CD14-positive monocyte (primary cell): ENCODE measurements at regions not wholly inside any gene's neighbourhood (a gene's known extent, or its start where the extent isn't known, plus 50 kb on each side); places are given as distances from the start of the nearest gene placed in this dataset.
A peak's percentile ranks its signal among the peaks of the same experiment; 100 is the strongest.

Experiments used
- DNase-seq, 3 donors: peaks; one replicate each; pipeline ENCODE4 v3.0.0-alpha.2; 2011 to 2022
- H2AFZ ChIP-seq: 2 replicates; pipeline ENCODE4 v1.6.0; 2012; ENCODE audit warnings: mild to moderate bottlenecking, low read depth, low read length, inconsistent platforms; ENCODE audit not compliant: insufficient read depth, poor library complexity, severe bottlenecking
- H3K27ac ChIP-seq, 2 donors: 1 replicate in 1 of 2; 2 replicates in 1 of 2; pipeline ENCODE4 v1.5.1; 2012 to 2013; ENCODE audit warnings: low read length in 2 of 2, control low read depth in 1 of 2, inconsistent platforms in 1 of 2, low read depth in 1 of 2, mild to moderate bottlenecking in 1 of 2
- H3K27me3 ChIP-seq, 2 donors: one replicate each; pipeline versions ENCODE4 v1.6.0 to v1.6.1; 2011 to 2013; ENCODE audit warnings: low read length in 2 of 2; ENCODE audit not compliant: control insufficient read depth in 2 of 2, insufficient read depth in 2 of 2
- H3K36me3 ChIP-seq, 2 donors: replicated peaks in 1 of 2; 1 replicate in 1 of 2; 2 replicates in 1 of 2; pipeline versions ENCODE4 v1.5.1 to v1.6.1; 2012 to 2013; ENCODE audit warnings: low read length in 2 of 2, control low read depth in 1 of 2, inconsistent platforms in 1 of 2, mild to moderate bottlenecking in 1 of 2; ENCODE audit not compliant: insufficient read depth in 2 of 2, control insufficient read depth in 1 of 2
- H3K4me1 ChIP-seq, 2 donors: 1 replicate in 1 of 2; 2 replicates in 1 of 2; pipeline versions ENCODE4 v1.5.1 to v1.6.1; 2012 to 2013; ENCODE audit warnings: low read length in 2 of 2, control low read depth in 1 of 2, inconsistent platforms in 1 of 2, mild to moderate bottlenecking in 1 of 2, moderate library complexity in 1 of 2; ENCODE audit not compliant: insufficient read depth in 2 of 2, control insufficient read depth in 1 of 2
- H3K4me2 ChIP-seq: replicated peaks from 2 replicates; pipeline ENCODE3; 2012; ENCODE audit warnings: low read length, moderate library complexity, mild to moderate bottlenecking; ENCODE audit not compliant: poor library complexity, severe bottlenecking; ENCODE audit errors: extremely low read depth
- H3K4me3 ChIP-seq, 3 experiments: fragments of 200-600 bp in 1 of 3; sonication (generic) in 1 of 3; replicated peaks in 1 of 3; 1 replicate in 2 of 3; 2 replicates in 1 of 3; pipeline ENCODE4 v1.5.1; 2011 to 2013; ENCODE audit warnings: low read length in 3 of 3, mild to moderate bottlenecking in 3 of 3, control low read depth in 2 of 3, low read depth in 2 of 3, inconsistent platforms in 1 of 3, moderate library complexity in 1 of 3
- H3K79me2 ChIP-seq: 2 replicates; pipeline ENCODE4 v1.6.0; 2012; ENCODE audit warnings: mild to moderate bottlenecking, control low read depth, inconsistent platforms, low read length, moderate library complexity; ENCODE audit not compliant: insufficient read depth
- H3K9ac ChIP-seq: 2 replicates; pipeline ENCODE4 v1.6.0; 2017; ENCODE audit warnings: low read length, mild to moderate bottlenecking; ENCODE audit not compliant: insufficient read depth, poor library complexity, severe bottlenecking
- H3K9me3 ChIP-seq, 2 donors: replicated peaks in 1 of 2; 1 replicate in 1 of 2; 2 replicates in 1 of 2; pipeline versions ENCODE4 v1.5.1 to v1.6.1; 2012 to 2013; ENCODE audit warnings: low read length in 2 of 2, control low read depth in 1 of 2; ENCODE audit not compliant: control insufficient read depth in 1 of 2, insufficient read depth in 1 of 2
- H4K20me1 ChIP-seq: 2 replicates; pipeline ENCODE4 v1.6.0; 2012; ENCODE audit warnings: mild to moderate bottlenecking, low read length, control low read depth, moderate library complexity; ENCODE audit not compliant: insufficient read depth
- H3K27ac Mint-ChIP-seq, 7 donors: one replicate each; pipeline ENCODE4 v1.8.0; 2020; ENCODE audit warnings: mild to moderate bottlenecking in 7 of 7, mixed read lengths in 7 of 7, moderate library complexity in 6 of 7, inconsistent platforms in 2 of 7
- H3K27me3 Mint-ChIP-seq, 3 donors: one replicate each; pipeline ENCODE4 v1.8.0; 2021 to 2022; ENCODE audit warnings: low read depth in 3 of 3, mild to moderate bottlenecking in 3 of 3, mixed read lengths in 3 of 3, moderate library complexity in 3 of 3, inconsistent platforms in 1 of 3
- H3K36me3 Mint-ChIP-seq, 2 donors: one replicate each; pipeline ENCODE4 v1.8.0; 2020; ENCODE audit warnings: mixed read lengths in 2 of 2, inconsistent platforms in 1 of 2, mild to moderate bottlenecking in 1 of 2
- H3K4me1 Mint-ChIP-seq: one replicate; pipeline ENCODE4 v1.8.0; 2020; ENCODE audit warnings: mild to moderate bottlenecking, mixed read lengths
- H3K4me3 Mint-ChIP-seq, 2 donors: one replicate each; pipeline ENCODE4 v1.8.0; 2020; ENCODE audit warnings: mild to moderate bottlenecking in 2 of 2, mixed read lengths in 2 of 2, moderate library complexity in 1 of 2
- H3K9me3 Mint-ChIP-seq, 7 donors: one replicate each; pipeline ENCODE4 v1.8.0; 2020 to 2022; ENCODE audit warnings: mixed read lengths in 7 of 7, mild to moderate bottlenecking in 6 of 7, moderate library complexity in 6 of 7, inconsistent platforms in 2 of 7
- CTCF ChIP-seq: fragments of 200-600 bp; IDR thresholded peaks from one replicate; pipeline ENCODE4 v1.8.0; 2022; ENCODE audit warnings: antibody characterized with exemption, mild to moderate bottlenecking
- WGBS: methylation state at CpG from one replicate; pipeline ENCODE4 v1.1.5; 2013; ENCODE audit warnings: missing lambda C conversion rate; ENCODE audit not compliant: insufficient coverage; 5-methylcytosine and 5-hydroxymethylcytosine counted together
- intact Hi-C, 2 donors: fragments of 100-400 bp; cut with micrococcal nuclease; formaldehyde crosslinking; loops; one replicate each; pipeline versions ENCODE4 v1.15.0 to v1.15.1; 2023

- Mint-ChIP-seq H3K4me1 (no peaks in the 10 kb centered on the region), H3K36me3 (no peaks in the 10 kb centered on the region), H3K27me3 (peaks cover 0 to 3% (median 0%) of the 10 kb centered on the region in 3 donors), H3K27ac (no peak overlapping the region), H3K4me3 (no peak overlapping the region), H3K9me3 (no peaks in the 10 kb centered on the region)
- no peak overlapping the region for H3K27ac ChIP-seq
- H2AFZ ChIP-seq, result no peak overlapping the region
- H3K4me1 ChIP-seq, result no peaks in the 10 kb centered on the region
- H3K4me3 ChIP-seq, result no peak overlapping the region
- no peak overlapping the region for H3K4me2 ChIP-seq
- no peak for TF ChIP-seq CTCF
- H3K27me3 ChIP-seq, result no peaks in the 10 kb centered on the region
- H3K9ac ChIP-seq, result no peak overlapping the region
- H3K79me2 ChIP-seq, result no peaks in the 10 kb centered on the region
- no peaks in the 10 kb centered on the region for H3K36me3 ChIP-seq
- DNase-seq, result no peak
- intact Hi-C loops, result no loop called here
- no peaks in the 10 kb centered on the region for H4K20me1 ChIP-seq
- no CpG with 5 or more reads among the region's 5 CpGs for WGBS
- no peaks in the 10 kb centered on the region for H3K9me3 ChIP-seq
Observed at GRCh38 chr6:21780679-21781078, 187.1 kb downstream of the SOX4 start.

- Mint-ChIP-seq H3K36me3 (no peaks in the 10 kb centered on the region), H3K4me1 (no peaks in the 10 kb centered on the region), H3K4me3 (no peak overlapping the region), H3K27ac (peak overlapping the region in 1 of 7 donors; percentile 83), H3K9me3 (no peaks in the 10 kb centered on the region), H3K27me3 (peaks cover 0 to 3% (median 0%) of the 10 kb centered on the region in 3 donors)
- no peak overlapping the region for H2AFZ ChIP-seq
- H4K20me1 ChIP-seq, result no peaks in the 10 kb centered on the region
- no peak overlapping the region for H3K27ac ChIP-seq
- no peak overlapping the region for H3K4me3 ChIP-seq
- H3K79me2 ChIP-seq, result no peaks in the 10 kb centered on the region
- intact Hi-C loops, result no loop called here
- no peak for TF ChIP-seq CTCF
- no peak for DNase-seq
- 100% methylated on average over 1 of the region's 3 CpGs for WGBS
- H3K9me3 ChIP-seq, result no peaks in the 10 kb centered on the region
- H3K4me2 ChIP-seq, result no peak overlapping the region
- H3K4me1 ChIP-seq, result no peaks in the 10 kb centered on the region
- H3K36me3 ChIP-seq, result no peaks in the 10 kb centered on the region
- no peak overlapping the region for H3K9ac ChIP-seq
- no peaks in the 10 kb centered on the region for H3K27me3 ChIP-seq
Observed at GRCh38 chr6:21781128-21781527, 187.6 kb downstream of the SOX4 start.
